ENCODE measurements at regions not wholly inside any gene's neighbourhood (a gene's known extent, or its start where the extent isn't known, plus 50 kb on each side); places are given as distances from the start of the nearest gene placed in this dataset.

GRCh38 chr3:89859757-89860156, 752.3 kb downstream of the EPHA3 start:
- BruUV-seq (replicated peaks) = no TSS peak
- H3K9ac ChIP-seq (replicated peaks; ENCODE audit: extremely low read depth, insufficient read depth, low read length) = no peak overlapping the region
- no peaks in the 10 kb centered on the region for H3K9me3 ChIP-seq (replicated peaks; ENCODE audit: control insufficient read depth, insufficient read depth, low read length)
- no peaks in the 10 kb centered on the region for H3K79me2 ChIP-seq (ENCODE audit: control insufficient read depth, insufficient read depth, low read length)
- H3K27ac ChIP-seq (ENCODE audit: insufficient read depth, low read depth, low read length) = no peak overlapping the region
- H3K27me3 ChIP-seq (ENCODE audit: control insufficient read depth in 2 of 2, insufficient read depth in 2 of 2, low read length in 2 of 2) = no peaks in the 10 kb centered on the region
- no peaks in the 10 kb centered on the region for H3K9me1 ChIP-seq (replicated peaks; ENCODE audit: control insufficient read depth, extremely low read depth, insufficient read depth, low read length)
- CTCF ChIA-PET = no interaction called here
- DNase-seq (ENCODE audit: low read depth, low spot score) = no peak
- H3K36me3 ChIP-seq (ENCODE audit: control insufficient read depth in 2 of 2, extremely low read depth in 1 of 2, insufficient read depth in 2 of 2, low read length in 2 of 2) = no peaks in the 10 kb centered on the region
- no peak overlapping the region for H2AFZ ChIP-seq (ENCODE audit: low read depth, low read length)
- no peaks in the 10 kb centered on the region for H3K4me1 ChIP-seq (ENCODE audit: control insufficient read depth, extremely low read depth, insufficient read depth, low read length)
- no peak overlapping the region for H3K4me3 ChIP-seq (replicated peaks in 1 of 3; ENCODE audit: insufficient read depth in 1 of 3, low read depth in 1 of 3, low read length in 3 of 3)
- POLR2A ChIA-PET = no interaction called here
- intact Hi-C loops (cut with micrococcal nuclease) (no loop called here), dilution Hi-C loops (cut with MboI; ENCODE audit: extremely low pct_ligation_motif_present, low sequenced_read_pairs) (no loop called here)
- FAIRE-seq = no peak
- TF ChIP-seq CTCF (IDR thresholded peaks at IDR 0.05; ENCODE audit: extremely low read depth in 1 of 2, insufficient read depth in 1 of 2, low read depth in 1 of 2, low read length in 2 of 2) (no peak), JUN (IDR thresholded peaks at IDR 0.05; ENCODE audit: borderline replicate concordance, insufficient read depth, insufficient read length, low read depth) (no peak), GATA2 (IDR thresholded peaks at IDR 0.05; ENCODE audit: insufficient read depth, insufficient read length, low read depth, low read length) (no peak), MAX (IDR thresholded peaks at IDR 0.05; ENCODE audit: insufficient read depth, insufficient read length) (no peak), EZH2 (IDR thresholded peaks at IDR 0.05; ENCODE audit: borderline replicate concordance, low read depth, low read length, severe bottlenecking) (no peak), POLR2A (IDR thresholded peaks at IDR 0.05; ENCODE audit: low read depth, low read length) (no peak), FOS (IDR thresholded peaks at IDR 0.05; ENCODE audit: borderline replicate concordance, insufficient read depth, low read length) (no peak), MYC (IDR thresholded peaks at IDR 0.05; ENCODE audit: low read depth, low read length) (no peak), POLR2AphosphoS5 (IDR thresholded peaks at IDR 0.05; ENCODE audit: insufficient read depth, low read depth, low read length) (no peak)
- no peak overlapping the region for H3K4me2 ChIP-seq (ENCODE audit: insufficient read depth, low read length)
- H4K20me1 ChIP-seq (replicated peaks; ENCODE audit: control insufficient read depth, extremely low read depth, insufficient read depth, low read length) = no peaks in the 10 kb centered on the region

Data from endothelial cell of umbilical vein (primary cell).